Glutamatergic neuron (in vitro differentiated cells): ENCODE measurements at regions not wholly inside any gene's neighbourhood (a gene's known extent, or its start where the extent isn't known, plus 50 kb on each side); places are given as distances from the start of the nearest gene placed in this dataset.

ENCODE experiments used
- DNase-seq: peaks from one replicate; pipeline ENCODE4 v3.0.0; 2022
- H3K27ac Mint-ChIP-seq: one replicate; pipeline ENCODE4 v1.8.0; 2020; ENCODE audit warnings: mild to moderate bottlenecking, mixed read lengths, inconsistent platforms; ENCODE audit not compliant: unreplicated experiment
- H3K27me3 Mint-ChIP-seq: one replicate; pipeline ENCODE4 v1.8.0; 2020; ENCODE audit warnings: mild to moderate bottlenecking, moderate library complexity, mixed read lengths, inconsistent platforms; ENCODE audit not compliant: unreplicated experiment
- H3K36me3 Mint-ChIP-seq: one replicate; pipeline ENCODE4 v1.8.0; 2020; ENCODE audit warnings: mild to moderate bottlenecking, mixed read lengths, inconsistent platforms; ENCODE audit not compliant: unreplicated experiment
- H3K4me1 Mint-ChIP-seq: one replicate; pipeline ENCODE4 v1.8.0; 2020; ENCODE audit warnings: mild to moderate bottlenecking, low read depth, mixed read lengths, inconsistent platforms; ENCODE audit not compliant: unreplicated experiment
- H3K4me3 Mint-ChIP-seq: one replicate; pipeline ENCODE4 v1.8.0; 2020; ENCODE audit warnings: mild to moderate bottlenecking, mixed read lengths, inconsistent platforms; ENCODE audit not compliant: unreplicated experiment
- H3K9me3 Mint-ChIP-seq: one replicate; pipeline ENCODE4 v1.8.0; 2020; ENCODE audit warnings: mild to moderate bottlenecking, moderate library complexity, mixed read lengths, inconsistent platforms; ENCODE audit not compliant: unreplicated experiment
- CTCF ChIP-seq: fragments of 200-600 bp; sonication (generic); IDR thresholded peaks from one replicate; pipeline ENCODE4 v1.5.0; 2021; ENCODE audit not compliant: partially characterized antibody, unreplicated experiment

- Mint-ChIP-seq H3K9me3 (no peaks in the 10 kb centered on the region), H3K27me3 (peaks cover 9% of the 10 kb centered on the region), H3K4me3 (no peak overlapping the region), H3K27ac (no peak overlapping the region), H3K36me3 (no peaks in the 10 kb centered on the region), H3K4me1 (no peaks in the 10 kb centered on the region)
- no peak for DNase-seq
- no peak for TF ChIP-seq CTCF
Measured at GRCh38 chr4:42329421-42329820, 67.9 kb upstream of the SHISA3 start.

GRCh38 chr4:42330002-42330592 is 67.2 kb upstream of the SHISA3 start:
- H3K36me3 Mint-ChIP-seq = no peaks in the 10 kb centered on the region
- no peak for DNase-seq
- peaks cover 9% of the 10 kb centered on the region for H3K27me3 Mint-ChIP-seq
- H3K27ac Mint-ChIP-seq = no peak overlapping the region
- TF ChIP-seq CTCF = no peak
- no peak overlapping the region for H3K4me3 Mint-ChIP-seq
- no peaks in the 10 kb centered on the region for H3K4me1 Mint-ChIP-seq
- no peaks in the 10 kb centered on the region for H3K9me3 Mint-ChIP-seq

- Mint-ChIP-seq H3K4me1 (no peaks in the 10 kb centered on the region), H3K27ac (no peak overlapping the region), H3K27me3 (peaks cover 8% of the 10 kb centered on the region), H3K36me3 (no peaks in the 10 kb centered on the region), H3K4me3 (no peak overlapping the region), H3K9me3 (no peaks in the 10 kb centered on the region)
- DNase-seq = no peak
- TF ChIP-seq CTCF = no peak
Measured at GRCh38 chr4:42331040-42331439, 66.2 kb upstream of the SHISA3 start.

- peaks cover 5% of the 10 kb centered on the region for H3K27me3 Mint-ChIP-seq
- no peaks in the 10 kb centered on the region for H3K36me3 Mint-ChIP-seq
- no peaks in the 10 kb centered on the region for H3K9me3 Mint-ChIP-seq
- no peaks in the 10 kb centered on the region for H3K4me1 Mint-ChIP-seq
- DNase-seq = no peak
- no peak overlapping the region for H3K4me3 Mint-ChIP-seq
- H3K27ac Mint-ChIP-seq = no peak overlapping the region
- no peak for TF ChIP-seq CTCF
Measured at GRCh38 chr4:42331914-42332368, 65.3 kb upstream of the SHISA3 start.

- DNase-seq = no peak
- H3K4me3 Mint-ChIP-seq = no peak overlapping the region
- H3K27ac Mint-ChIP-seq = no peak overlapping the region
- H3K27me3 Mint-ChIP-seq = no peaks in the 10 kb centered on the region
- H3K4me1 Mint-ChIP-seq = no peaks in the 10 kb centered on the region
- no peaks in the 10 kb centered on the region for H3K36me3 Mint-ChIP-seq
- H3K9me3 Mint-ChIP-seq = no peaks in the 10 kb centered on the region
- no peak for TF ChIP-seq CTCF
Measured at GRCh38 chr4:42339935-42340406, 57.3 kb upstream of the SHISA3 start.
